NCI-H1436 (cell line): ENCODE measurements at regions not wholly inside any gene's neighbourhood (a gene's known extent, or its start where the extent isn't known, plus 50 kb on each side); places are given as distances from the start of the nearest gene placed in this dataset.
"Not testable (repeated sequence)": the region's sequence is repeated elsewhere in the genome, so short reads cannot be mapped to it uniquely, and the experiment has no call there.

Experiments used
- DNase-seq: peaks from one replicate; lab custom pipeline; 2025; lab: John Stamatoyannopoulos, UW

GRCh38 chr1:30000266-30000665, 723.1 kb downstream of the MATN1 start:
- DNase-seq: no peak

GRCh38 chr1:29999595-29999994, 723.8 kb downstream of the MATN1 start:
- no peak for DNase-seq

- no peak for DNase-seq
Observed at GRCh38 chr1:29998686-29999085, 724.7 kb downstream of the MATN1 start.

- not testable (repeated sequence) for DNase-seq
Observed at GRCh38 chr1:29997818-29998217, 725.6 kb downstream of the MATN1 start.

GRCh38 chr1:29993950-29994349, 729.4 kb downstream of the MATN1 start:
- DNase-seq: no peak

GRCh38 chr1:29991815-29992214, 731.6 kb downstream of the MATN1 start:
- no peak for DNase-seq

- DNase-seq: no peak
Observed at GRCh38 chr1:29991025-29991424, 732.4 kb downstream of the MATN1 start.

GRCh38 chr1:29990304-29990703, 733.1 kb downstream of the MATN1 start:
- DNase-seq: no peak

- no peak for DNase-seq
Observed at GRCh38 chr1:29986986-29987385, 736.4 kb downstream of the MATN1 start.

GRCh38 chr1:29985606-29985945, 737.8 kb downstream of the MATN1 start:
- DNase-seq: no peak

GRCh38 chr1:29984862-29985605, 738.4 kb downstream of the MATN1 start:
- DNase-seq: no peak

GRCh38 chr1:29984166-29984861, 739.1 kb downstream of the MATN1 start:
- DNase-seq: no peak

GRCh38 chr1:29983321-29983720, 740.1 kb downstream of the MATN1 start:
- DNase-seq: no peak

- DNase-seq: no peak
Observed at GRCh38 chr1:29981586-29982239, 741.7 kb downstream of the MATN1 start.

- DNase-seq: no peak
Observed at GRCh38 chr1:29977550-29977949, 741.2 kb downstream of the PTPRU start.

GRCh38 chr1:29975036-29975694, 738.8 kb downstream of the PTPRU start:
- no peak for DNase-seq

- no peak for DNase-seq
Observed at GRCh38 chr1:29974316-29974724, 738.0 kb downstream of the PTPRU start.

- no peak for DNase-seq
Observed at GRCh38 chr1:29973406-29973805, 737.1 kb downstream of the PTPRU start.

GRCh38 chr1:29972421-29973053, 736.2 kb downstream of the PTPRU start:
- no peak for DNase-seq

GRCh38 chr1:29971703-29972102, 735.4 kb downstream of the PTPRU start:
- DNase-seq: no peak

- no peak for DNase-seq
Observed at GRCh38 chr1:29970747-29971325, 734.5 kb downstream of the PTPRU start.

GRCh38 chr1:29969576-29969975, 733.3 kb downstream of the PTPRU start:
- DNase-seq: no peak
